ENCODE measurements at regions not wholly inside any gene's neighbourhood (a gene's known extent, or its start where the extent isn't known, plus 50 kb on each side); places are given as distances from the start of the nearest gene placed in this dataset.

DNA sequence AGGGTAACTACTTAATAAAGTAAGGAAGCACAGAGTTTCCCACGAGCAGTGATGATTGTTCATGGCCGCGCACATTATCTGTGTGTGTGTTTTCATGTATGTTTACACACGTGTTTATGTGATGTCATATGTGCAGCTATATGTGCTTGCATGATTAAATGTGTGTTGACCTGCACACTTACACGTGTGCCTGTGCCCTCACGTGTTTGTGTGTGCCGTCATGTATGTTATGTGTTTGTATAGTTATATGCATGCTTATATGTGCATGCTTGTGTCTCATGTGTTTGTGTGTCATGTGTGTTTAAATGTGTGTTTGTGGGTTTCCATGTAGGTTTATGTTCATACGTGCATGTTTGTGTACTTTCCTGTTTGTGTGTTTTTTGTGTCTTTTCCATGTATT lies 782.3 kb downstream of the GALR1 start:
- TF ChIP-seq CTCF (IDR thresholded peaks at IDR 0.05) (no peak), POLR2A (IDR thresholded peaks at IDR 0.05) (no peak), EP300 (IDR thresholded peaks at IDR 0.05) (no peak), POLR2AphosphoS5 (IDR thresholded peaks at IDR 0.05) (no peak)
